H9 (cell line): ENCODE measurements at regions not wholly inside any gene's neighbourhood (a gene's known extent, or its start where the extent isn't known, plus 50 kb on each side); places are given as distances from the start of the nearest gene placed in this dataset.
A peak's percentile ranks its signal among the peaks of the same experiment; 100 is the strongest.

Experiments
- DNase-seq: peaks from one replicate; pipeline ENCODE4 v3.0.0-alpha.2; 2017
- H2AFZ ChIP-seq: one replicate; pipeline ENCODE4 v1.6.1; 2013; ENCODE audit warnings: mild to moderate bottlenecking, low read length, control low read depth, moderate library complexity
- H2AK5ac ChIP-seq: 2 replicates; pipeline ENCODE4 v1.6.1; 2013; ENCODE audit warnings: low read length, control low read depth, mixed read lengths; ENCODE audit not compliant: insufficient read length
- H2BK120ac ChIP-seq: one replicate; pipeline ENCODE4 v1.6.1; 2013; ENCODE audit warnings: low read depth, mild to moderate bottlenecking, low read length, control low read depth, inconsistent platforms; ENCODE audit not compliant: poor library complexity, severe bottlenecking
- H2BK12ac ChIP-seq: 2 replicates; pipeline ENCODE4 v1.6.1; 2013; ENCODE audit warnings: low read length, control low read depth, mixed read lengths, low read depth; ENCODE audit not compliant: insufficient read length
- H2BK15ac ChIP-seq: 2 replicates; pipeline ENCODE4 v1.6.1; 2013; ENCODE audit warnings: low read depth, low read length, control low read depth
- H2BK20ac ChIP-seq: one replicate; pipeline ENCODE4 v1.6.1; 2013; ENCODE audit warnings: low read depth, mild to moderate bottlenecking, low read length, control low read depth, inconsistent platforms; ENCODE audit not compliant: poor library complexity, severe bottlenecking
- H2BK5ac ChIP-seq: 2 replicates; pipeline ENCODE4 v1.6.1; 2013; ENCODE audit warnings: low read length, control low read depth, mixed read lengths; ENCODE audit not compliant: insufficient read length
- H3K14ac ChIP-seq: 2 replicates; pipeline ENCODE4 v1.6.1; 2013; ENCODE audit warnings: low read length, control low read depth; ENCODE audit not compliant: insufficient read depth
- H3K18ac ChIP-seq: 2 replicates; pipeline ENCODE4 v1.6.1; 2013; ENCODE audit warnings: low read depth, mild to moderate bottlenecking, mixed read lengths, low read length, control low read depth; ENCODE audit not compliant: insufficient read length
- H3K23ac ChIP-seq: 2 replicates; pipeline ENCODE4 v1.6.1; 2013; ENCODE audit warnings: low read length, control low read depth, mixed read lengths, low read depth; ENCODE audit not compliant: insufficient read length
- H3K23me2 ChIP-seq: 2 replicates; pipeline ENCODE4 v1.6.1; 2013; ENCODE audit warnings: low read depth, mild to moderate bottlenecking, mixed read lengths, low read length, control low read depth; ENCODE audit not compliant: insufficient read length, poor library complexity, severe bottlenecking
- H3K27ac ChIP-seq: 2 replicates; pipeline ENCODE4 v1.5.1; 2013; ENCODE audit warnings: low read length, control low read depth, mixed read lengths, low read depth; ENCODE audit not compliant: insufficient read length
- H3K27me3 ChIP-seq: 2 replicates; pipeline ENCODE4 v1.6.1; 2013; ENCODE audit warnings: low read length, control low read depth, inconsistent platforms; ENCODE audit not compliant: insufficient read depth
- H3K4ac ChIP-seq: 2 replicates; pipeline ENCODE4 v1.6.1; 2013; ENCODE audit warnings: low read depth, mild to moderate bottlenecking, control low read depth, inconsistent platforms, low read length, moderate library complexity
- H3K4me1 ChIP-seq: 2 replicates; pipeline ENCODE4 v1.6.1; 2013; ENCODE audit warnings: low read length, control low read depth, inconsistent platforms; ENCODE audit not compliant: insufficient read depth
- H3K4me2 ChIP-seq: 2 replicates; pipeline ENCODE4 v1.6.1; 2013; ENCODE audit warnings: low read length, control low read depth, mixed read lengths; ENCODE audit not compliant: insufficient read length, insufficient read depth
- H3K56ac ChIP-seq: 2 replicates; pipeline ENCODE4 v1.6.1; 2013; ENCODE audit warnings: low read depth, mild to moderate bottlenecking, mixed read lengths, low read length, control low read depth; ENCODE audit not compliant: insufficient read length
- H3K79me1 ChIP-seq: 2 replicates; pipeline ENCODE4 v1.6.1; 2013; ENCODE audit warnings: low read depth, mild to moderate bottlenecking, moderate library complexity, low read length, control low read depth, inconsistent platforms; ENCODE audit not compliant: insufficient read depth, poor library complexity, severe bottlenecking
- H3K79me2 ChIP-seq: 2 replicates; pipeline ENCODE4 v1.6.1; 2013; ENCODE audit warnings: low read length, control low read depth, inconsistent platforms; ENCODE audit not compliant: insufficient read depth
- H3K9ac ChIP-seq: 2 replicates; pipeline ENCODE4 v1.6.1; 2013; ENCODE audit warnings: low read length, control low read depth, mixed read lengths; ENCODE audit not compliant: insufficient read length; ENCODE audit errors: extremely low read depth
- H3K9me3 ChIP-seq: one replicate; pipeline ENCODE4 v1.6.1; 2013; ENCODE audit warnings: low read depth, low read length, inconsistent platforms; ENCODE audit not compliant: control insufficient read depth
- H3T11ph ChIP-seq: one replicate; pipeline ENCODE4 v1.6.1; 2013; ENCODE audit warnings: mild to moderate bottlenecking, low read length, control low read depth, inconsistent platforms
- H4K20me1 ChIP-seq: one replicate; pipeline ENCODE4 v1.6.1; 2013; ENCODE audit not compliant: control insufficient read depth, insufficient read length, insufficient read depth
- H4K5ac ChIP-seq: 2 replicates; pipeline ENCODE4 v1.6.1; 2013; ENCODE audit warnings: low read depth, mild to moderate bottlenecking, mixed read lengths, low read length, control low read depth; ENCODE audit not compliant: insufficient read length
- H4K8ac ChIP-seq: replicated peaks from 2 replicates; pipeline ENCODE4 v1.6.1; 2013; ENCODE audit warnings: low read length, control low read depth, mixed read lengths, low read depth; ENCODE audit not compliant: insufficient read length
- H4K91ac ChIP-seq: 2 replicates; pipeline ENCODE4 v1.6.1; 2013; ENCODE audit warnings: low read depth, mild to moderate bottlenecking, moderate library complexity, mixed read lengths, low read length, control low read depth; ENCODE audit not compliant: insufficient read length
- H3K27ac Mint-ChIP-seq, 3 experiments: 2 replicates in 2 of 3; 3 replicates in 1 of 3; pipeline ENCODE4 v1.8.0; 2020 to 2021; ENCODE audit warnings: mixed read lengths in 3 of 3, mild to moderate bottlenecking in 1 of 3, moderate library complexity in 1 of 3
- H3K27me3 Mint-ChIP-seq: 2 replicates; pipeline ENCODE4 v1.8.0; 2021; ENCODE audit warnings: low read depth, mild to moderate bottlenecking, moderate library complexity, mixed read lengths
- H3K36me3 Mint-ChIP-seq, 3 experiments: 2 replicates in 2 of 3; 3 replicates in 1 of 3; pipeline ENCODE4 v1.8.0; 2020 to 2021; ENCODE audit warnings: low read depth in 3 of 3, mixed read lengths in 3 of 3; ENCODE audit not compliant: insufficient read depth in 1 of 3
- H3K4me1 Mint-ChIP-seq, 2 experiments: 2 replicates each; pipeline ENCODE4 v1.8.0; 2020; ENCODE audit warnings: mixed read lengths in 2 of 2
- H3K4me3 Mint-ChIP-seq, 2 experiments: 2 replicates in 1 of 2; 3 replicates in 1 of 2; pipeline ENCODE4 v1.8.0; 2020 to 2021; ENCODE audit warnings: mild to moderate bottlenecking in 2 of 2, mixed read lengths in 2 of 2, moderate library complexity in 1 of 2
- H3K9me3 Mint-ChIP-seq, 2 experiments: 2 replicates in 1 of 2; 3 replicates in 1 of 2; pipeline ENCODE4 v1.8.0; 2020; ENCODE audit warnings: mild to moderate bottlenecking in 2 of 2, mixed read lengths in 2 of 2, moderate library complexity in 1 of 2
- CTCF ChIP-seq: fragments of 200-600 bp; sonication (generic); conservative IDR thresholded peaks from 3 replicates; pipeline ENCODE4 v1.8.0; 2021; ENCODE audit warnings: antibody characterized with exemption, mild to moderate bottlenecking
- WGBS: extraction: QIAGEN DNeasy Blood & Tissue Kit; methylation state at CpG from one replicate; pipeline ENCODE4 v1.1.7; 2013; ENCODE audit warnings: missing lambda C conversion rate, low lambda C conversion rate, mixed read lengths; ENCODE audit not compliant: insufficient read length; ENCODE audit errors: extremely low coverage; 5-methylcytosine and 5-hydroxymethylcytosine counted together

- H4K91ac ChIP-seq: no peak overlapping the region
- H2BK12ac ChIP-seq: no peak overlapping the region
These were observed 125.3 kb downstream of the BUD13 start for GRCh38 chr11:116647305-116648080.

More at GRCh38 chr11:116647305-116648080, 125.3 kb downstream of the BUD13 start:
- no peak overlapping the region for H3K23ac ChIP-seq
- no peaks in the 10 kb centered on the region for H3K36me3 Mint-ChIP-seq
- H3K9ac ChIP-seq: no peak overlapping the region
- H3K9me3 ChIP-seq: no peaks in the 10 kb centered on the region
- H2BK5ac ChIP-seq: no peak overlapping the region
- no peak overlapping the region for H2AK5ac ChIP-seq
- H4K8ac ChIP-seq: no peak overlapping the region
- H3K18ac ChIP-seq: no peak overlapping the region
- TF ChIP-seq CTCF: no peak
- H4K5ac ChIP-seq: no peak overlapping the region
- peak; percentile 5 for DNase-seq
- no peaks in the 10 kb centered on the region for H3K27me3 ChIP-seq
- H3K79me2 ChIP-seq: no peaks in the 10 kb centered on the region
- WGBS: no CpG with 5 or more reads among the region's 7 CpGs
- H2AFZ ChIP-seq: no peak overlapping the region
- H3K79me1 ChIP-seq: no peaks in the 10 kb centered on the region
- no peak overlapping the region for H3K4me3 Mint-ChIP-seq
- H2BK15ac ChIP-seq: no peak overlapping the region
- peaks cover 17% of the 10 kb centered on the region for H3K27me3 Mint-ChIP-seq
- no peak overlapping the region for H3T11ph ChIP-seq
- no peak overlapping the region for H2BK120ac ChIP-seq
- no peak overlapping the region for H3K27ac ChIP-seq
- no peak overlapping the region for H3K4ac ChIP-seq
- H3K4me1 ChIP-seq: no peaks in the 10 kb centered on the region; the same call in 1 of the 2 replicates
- H3K56ac ChIP-seq: no peak overlapping the region
- no peak overlapping the region for H3K27ac Mint-ChIP-seq
- no peak overlapping the region for H3K14ac ChIP-seq
- H3K23me2 ChIP-seq: no peaks in the 10 kb centered on the region
- H2BK20ac ChIP-seq: no peak overlapping the region
- no peaks in the 10 kb centered on the region for H4K20me1 ChIP-seq
- H3K4me1 Mint-ChIP-seq: peaks cover 10 to 26% of the 10 kb centered on the region in 2 experiments
- H3K4me2 ChIP-seq: no peak overlapping the region
- no peaks in the 10 kb centered on the region for H3K9me3 Mint-ChIP-seq
